ENCODE measurements at regions not wholly inside any gene's neighbourhood (a gene's known extent, or its start where the extent isn't known, plus 50 kb on each side); places are given as distances from the start of the nearest gene placed in this dataset.

GRCh38 chr11:19372381-19372780, 131.6 kb upstream of the E2F8 start:
- Mint-ChIP-seq H3K4me1 (no peaks in the 10 kb centered on the region), H3K4me3 (no peak overlapping the region), H3K27me3 (peaks cover 32% of the 10 kb centered on the region), H3K27ac (no peak overlapping the region), H3K9me3 (ENCODE audit: insufficient read depth) (peaks cover 2% of the 10 kb centered on the region)
- DNase-seq (no peak), ATAC-seq (ENCODE audit: low read depth) (no peak)
- Histone ChIP-seq H3K9me3 (ENCODE audit: control extremely low read depth in 1 of 3, control insufficient read depth in 2 of 3, insufficient read depth in 1 of 3, low read length in 2 of 3) (no peaks in the 10 kb centered on the region), H4K20me1 (ENCODE audit: control insufficient read depth, insufficient read depth, low read length, poor library complexity, severe bottlenecking) (no peaks in the 10 kb centered on the region), H3K27me3 (replicated peaks in 1 of 4; ENCODE audit: control extremely low read depth in 1 of 4, control insufficient read depth in 3 of 4, insufficient read depth in 4 of 4, low read length in 3 of 4) (peaks cover 0 to 3% (median 1%) of the 10 kb centered on the region in 4 experiments), H3K4me1 (ENCODE audit: control insufficient read depth in 2 of 2, insufficient read depth in 2 of 2, low read length in 2 of 2) (no peaks in the 10 kb centered on the region), H3K79me2 (ENCODE audit: control insufficient read depth, insufficient read depth, low read length) (no peaks in the 10 kb centered on the region), H3K9ac (ENCODE audit: low read length) (no peak overlapping the region), H3K36me3 (replicated peaks in 1 of 2; ENCODE audit: control extremely low read depth in 1 of 2, control insufficient read depth in 1 of 2, extremely low read depth in 1 of 2, insufficient read depth in 2 of 2, low read length in 1 of 2) (no peaks in the 10 kb centered on the region), H3K4me3 (ENCODE audit: control extremely low read depth in 1 of 5, extremely low read depth in 1 of 5, insufficient read depth in 1 of 5, low read depth in 2 of 5, low read length in 4 of 5) (no peak overlapping the region), H3K27ac (ENCODE audit: low read length in 2 of 2) (no peak overlapping the region), H2AFZ (ENCODE audit: insufficient read depth, low read depth, low read length, poor library complexity, severe bottlenecking) (no peak overlapping the region), H3K4me2 (replicated peaks; ENCODE audit: low read depth, low read length, poor library complexity, severe bottlenecking) (no peak overlapping the region)
- POLR2A ChIA-PET: no interaction called here
- intact Hi-C loops (cut with micrococcal nuclease): no loop called here
- CTCF ChIA-PET: no interaction called here
- TF ChIP-seq EZH2 (IDR thresholded peaks at IDR 0.05; ENCODE audit: borderline replicate concordance, insufficient read depth, low read depth, low read length, poor library complexity, severe bottlenecking): no peak
- no peak for TF ChIP-seq CTCF (IDR thresholded peaks at IDR 0.05)
- WGBS (ENCODE audit: insufficient coverage): 100% methylated on average over 1 of the region's 4 CpGs

DNA sequence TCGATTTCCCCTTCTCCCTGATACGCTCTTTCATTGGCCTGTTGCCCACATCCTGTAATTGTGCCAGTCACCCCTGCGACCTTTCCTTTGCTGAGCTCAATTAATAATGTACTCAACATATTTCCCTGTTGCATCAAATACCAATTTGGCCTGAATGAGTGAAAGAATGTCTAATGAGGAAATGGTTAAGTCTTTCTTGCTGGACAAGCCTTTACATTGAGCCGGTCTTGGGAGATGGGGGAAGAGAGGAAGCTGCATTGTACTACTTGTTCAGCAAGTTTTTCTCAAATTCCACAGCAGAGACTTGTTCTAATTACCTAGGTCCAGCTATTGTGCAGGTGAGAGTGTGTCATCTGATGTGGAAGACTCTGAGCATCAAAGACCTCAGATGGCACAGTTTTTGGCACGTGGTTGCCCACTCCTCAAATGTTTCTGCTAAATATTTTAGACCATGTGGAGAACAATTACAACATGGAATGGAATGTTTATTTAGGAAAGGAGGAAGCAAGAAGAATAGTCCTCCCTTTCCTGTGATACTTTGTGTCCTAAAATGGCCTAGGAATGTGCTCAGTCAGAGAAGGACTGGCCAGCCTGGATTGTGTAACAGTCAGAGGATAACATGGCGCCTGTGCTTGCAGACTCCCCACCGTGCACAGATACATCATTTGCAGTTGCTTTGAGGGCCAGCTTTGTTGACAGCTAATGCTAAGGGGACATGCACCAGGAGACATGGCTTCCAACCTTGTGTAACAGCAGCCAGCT, 129.5 kb upstream of the E2F8 start:
- intact Hi-C loops (cut with micrococcal nuclease): no loop called here
- no peak for DNase-seq
- no peaks in the 10 kb centered on the region for H3K4me1 Mint-ChIP-seq
- H4K20me1 ChIP-seq (ENCODE audit: control insufficient read depth, insufficient read depth, low read length, poor library complexity, severe bottlenecking): no peaks in the 10 kb centered on the region
- no peaks in the 10 kb centered on the region for H3K36me3 ChIP-seq (replicated peaks in 1 of 2; ENCODE audit: control extremely low read depth in 1 of 2, control insufficient read depth in 1 of 2, extremely low read depth in 1 of 2, insufficient read depth in 2 of 2, low read length in 1 of 2)
- no peaks in the 10 kb centered on the region for H3K9me3 ChIP-seq (ENCODE audit: control extremely low read depth in 1 of 3, control insufficient read depth in 2 of 3, insufficient read depth in 1 of 3, low read length in 2 of 3)
- no peaks in the 10 kb centered on the region for H3K4me1 ChIP-seq (ENCODE audit: control insufficient read depth in 2 of 2, insufficient read depth in 2 of 2, low read length in 2 of 2)
- no peak overlapping the region for H3K4me2 ChIP-seq (replicated peaks; ENCODE audit: low read depth, low read length, poor library complexity, severe bottlenecking)
- peaks cover 2% of the 10 kb centered on the region for H3K9me3 Mint-ChIP-seq (ENCODE audit: insufficient read depth)
- H3K27ac ChIP-seq (ENCODE audit: low read length in 2 of 2): no peak overlapping the region
- ATAC-seq (ENCODE audit: low read depth): no peak
- CTCF ChIA-PET: no interaction called here
- H2AFZ ChIP-seq (ENCODE audit: insufficient read depth, low read depth, low read length, poor library complexity, severe bottlenecking): no peak overlapping the region
- no peak overlapping the region for H3K4me3 Mint-ChIP-seq
- H3K27me3 ChIP-seq (replicated peaks in 1 of 4; ENCODE audit: control extremely low read depth in 1 of 4, control insufficient read depth in 3 of 4, insufficient read depth in 4 of 4, low read length in 3 of 4): peaks cover 0 to 3% (median 0%) of the 10 kb centered on the region in 4 experiments
- no peak overlapping the region for H3K4me3 ChIP-seq (ENCODE audit: control extremely low read depth in 1 of 5, extremely low read depth in 1 of 5, insufficient read depth in 1 of 5, low read depth in 2 of 5, low read length in 4 of 5)
- no peaks in the 10 kb centered on the region for H3K79me2 ChIP-seq (ENCODE audit: control insufficient read depth, insufficient read depth, low read length)
- peaks cover 25% of the 10 kb centered on the region for H3K27me3 Mint-ChIP-seq
- 62% methylated on average over 4 of the region's 7 CpGs for WGBS (ENCODE audit: insufficient coverage)
- POLR2A ChIA-PET: no interaction called here
- no peak overlapping the region for H3K27ac Mint-ChIP-seq
- TF ChIP-seq CTCF (IDR thresholded peaks at IDR 0.05): no peak
- TF ChIP-seq EZH2 (IDR thresholded peaks at IDR 0.05; ENCODE audit: borderline replicate concordance, insufficient read depth, low read depth, low read length, poor library complexity, severe bottlenecking): no peak
- H3K9ac ChIP-seq (ENCODE audit: low read length): no peak overlapping the region

All from B cell (primary cell).